HepG2 (cell line): ENCODE measurements at regions not wholly inside any gene's neighbourhood (a gene's known extent, or its start where the extent isn't known, plus 50 kb on each side); places are given as distances from the start of the nearest gene placed in this dataset.

Experiments
- CENPT ChIP-seq: sonication (generic); formaldehyde crosslinking; IDR thresholded peaks from 2 replicates; pipeline ENCODE4 v1.8.0; 2022; ENCODE audit warnings: low read depth, mild to moderate bottlenecking, moderate library complexity, missing genetic modification reagents
- HNF4G ChIP-seq, 2 experiments: sonication (generic) in 1 of 2; formaldehyde crosslinking in 1 of 2; IDR thresholded peaks; 2 replicates each; pipeline versions ENCODE4 v1.4.0 to v1.6.1; 2011 to 2020; ENCODE audit warnings: borderline replicate concordance in 2 of 2, low read depth in 2 of 2, mild to moderate bottlenecking in 2 of 2, low read length in 1 of 2, missing genetic modification reagents in 1 of 2, moderate library complexity in 1 of 2
- KDM4B ChIP-seq: sonication (generic); formaldehyde crosslinking; IDR thresholded peaks from 2 replicates; pipeline ENCODE4 v1.4.0; 2020; ENCODE audit warnings: missing genetic modification reagents
- MAFF ChIP-seq: IDR thresholded peaks from 2 replicates; pipeline ENCODE4 v1.6.1; 2011; ENCODE audit warnings: low read depth, low read length, improper control_type of control experiment
- MATR3 ChIP-seq: sonication (generic); formaldehyde crosslinking; IDR thresholded peaks from 2 replicates; pipeline ENCODE4 v1.4.0; 2020; ENCODE audit warnings: missing genetic modification reagents
- MAX ChIP-seq: IDR thresholded peaks from 2 replicates; pipeline ENCODE4 v1.6.1; 2012; ENCODE audit warnings: inconsistent platforms
- NR2C2 ChIP-seq: sonication (generic); formaldehyde crosslinking; IDR thresholded peaks from 2 replicates; pipeline ENCODE4 v1.4.0; 2020; ENCODE audit warnings: missing genetic modification reagents, mild to moderate bottlenecking, moderate library complexity, borderline replicate concordance
- SIX4 ChIP-seq: sonication (generic); formaldehyde crosslinking; IDR thresholded peaks from 2 replicates; pipeline ENCODE4 v1.4.0; 2020; ENCODE audit warnings: missing genetic modification reagents
- TBL1XR1 ChIP-seq: fragments of 150-350 bp; IDR thresholded peaks from 2 replicates; pipeline ENCODE4 v1.6.1; 2014; ENCODE audit warnings: borderline replicate concordance, low read length; ENCODE audit not compliant: partially characterized antibody
- TCF7 ChIP-seq: sonication (generic); IDR thresholded peaks from 2 replicates; pipeline ENCODE4 v1.6.1; 2016; ENCODE audit warnings: antibody characterized with exemption, low read depth
- YY1 ChIP-seq: IDR thresholded peaks from 2 replicates; pipeline ENCODE4 v1.6.1; 2011; ENCODE audit warnings: low read length, low read depth, moderate library complexity, mild to moderate bottlenecking; ENCODE audit not compliant: insufficient read depth, insufficient replicate concordance
- ZBTB10 ChIP-seq: sonication (generic); formaldehyde crosslinking; IDR thresholded peaks from 2 replicates; pipeline ENCODE4 v1.4.0; 2020; ENCODE audit warnings: missing genetic modification reagents, borderline replicate concordance
- ZNF260 ChIP-seq: sonication (generic); formaldehyde crosslinking; IDR thresholded peaks from 2 replicates; pipeline ENCODE4 v1.4.0; 2020; ENCODE audit warnings: missing genetic modification reagents, low read depth, mild to moderate bottlenecking, borderline replicate concordance
- ZNF407 ChIP-seq: sonication (generic); formaldehyde crosslinking; IDR thresholded peaks from one replicate; pipeline ENCODE4 v1.5.1; 2020; ENCODE audit warnings: mild to moderate bottlenecking, missing genetic modification reagents; ENCODE audit errors: not compliant biosample characterization
- ZNF567 ChIP-seq: sonication (generic); formaldehyde crosslinking; IDR thresholded peaks from 2 replicates; pipeline ENCODE4 v1.8.1; 2023; ENCODE audit warnings: mild to moderate bottlenecking, missing genetic modification reagents, borderline replicate concordance
- ZNF782 ChIP-seq: sonication (generic); formaldehyde crosslinking; IDR thresholded peaks from 2 replicates; pipeline ENCODE4 v1.4.0; 2020; ENCODE audit warnings: missing genetic modification reagents, mild to moderate bottlenecking, borderline replicate concordance

GRCh38 chr3:148601766-148602685, 95.7 kb upstream of the AGTR1 start (continued):
- no peak for TF ChIP-seq ZNF260 (CRISPR knock-in tag)
- TF ChIP-seq NR2C2 (CRISPR knock-in tag), result 0 out of 2 replicates have a peak, but pooled peaks have one; percentile 43
- no peak; the same call in 1 of the 2 replicates for TF ChIP-seq KDM4B
- no peak for TF ChIP-seq ZNF567 (CRISPR knock-in tag)
- peak; percentile 82 for TF ChIP-seq HNF4G (IDR thresholded peaks at IDR 0.05; ENCODE audit: borderline replicate concordance, low read depth, low read length)
- no peak for TF ChIP-seq HNF4G (CRISPR knock-in tag; IDR thresholded peaks at IDR 0.05; ENCODE audit: borderline replicate concordance, low read depth)
- TF ChIP-seq MAX, result peak; percentile 3; the same call in 1 of the 2 replicates
- no peak for TF ChIP-seq CENPT
- TF ChIP-seq TBL1XR1, result peak; percentile 76
- peak; percentile 35 for TF ChIP-seq YY1
- TF ChIP-seq ZBTB10 (CRISPR knock-in tag), result 0 out of 2 replicates have a peak, but pooled peaks have one; percentile 29
- TF ChIP-seq MAFF, result 0 out of 2 replicates have a peak, but pooled peaks have one; percentile 1
- 0 out of 2 replicates have a peak, but pooled peaks have one; percentile 43 for TF ChIP-seq SIX4 (CRISPR knock-in tag)
- peak; percentile 87 for TF ChIP-seq TCF7
- TF ChIP-seq ZNF407 (CRISPR knock-in tag), result no peak
- TF ChIP-seq MATR3 (CRISPR knock-in tag), result no peak
- no peak for TF ChIP-seq ZNF782 (CRISPR knock-in tag)
